HepG2 (cell line): ENCODE measurements at regions not wholly inside any gene's neighbourhood (a gene's known extent, or its start where the extent isn't known, plus 50 kb on each side); places are given as distances from the start of the nearest gene placed in this dataset.

ENCODE experiments used
- CTCF ChIP-seq: sonication (generic); formaldehyde crosslinking; IDR thresholded peaks from 2 replicates; pipeline ENCODE4 v1.5.0; 2020; ENCODE audit warnings: mild to moderate bottlenecking, missing genetic modification reagents, moderate library complexity
- HCFC1 ChIP-seq: fragments of 150-350 bp; IDR thresholded peaks from 2 replicates; pipeline ENCODE4 v1.6.1; 2014; ENCODE audit warnings: low read depth, low read length
- ZSCAN22 ChIP-seq: sonication (generic); formaldehyde crosslinking; IDR thresholded peaks from 2 replicates; pipeline ENCODE4 v1.4.0; 2020; ENCODE audit warnings: mild to moderate bottlenecking, missing genetic modification reagents

GRCh38 chr14:104329793-104330192, 191.4 kb downstream of the KIF26A start:
- TF ChIP-seq HCFC1 (no peak), CTCF (CRISPR knock-in tag) (no peak), ZSCAN22 (CRISPR knock-in tag) (no peak)
